Endothelial cell of umbilical vein (primary cell): ENCODE measurements at regions not wholly inside any gene's neighbourhood (a gene's known extent, or its start where the extent isn't known, plus 50 kb on each side); places are given as distances from the start of the nearest gene placed in this dataset.

ENCODE experiments used
- CTCF ChIP-seq, 2 donors: IDR thresholded peaks; 1 replicate in 1 of 2; 2 replicates in 1 of 2; pipeline ENCODE4 v1.5.1; 2011; ENCODE audit warnings: low read length in 2 of 2, mild to moderate bottlenecking in 2 of 2, moderate library complexity in 2 of 2, control low read depth in 1 of 2, inconsistent platforms in 1 of 2, low read depth in 1 of 2; ENCODE audit not compliant: insufficient read depth in 1 of 2; ENCODE audit errors: extremely low read depth in 1 of 2
- EZH2 ChIP-seq: IDR thresholded peaks from 2 replicates; pipeline ENCODE4 v1.6.1; 2012; ENCODE audit warnings: borderline replicate concordance, low read depth, mild to moderate bottlenecking, moderate library complexity, low read length, inconsistent platforms; ENCODE audit not compliant: severe bottlenecking
- MAX ChIP-seq: IDR thresholded peaks from 2 replicates; pipeline ENCODE4 v1.6.1; 2011; ENCODE audit not compliant: insufficient read depth, insufficient read length
- POLR2A ChIP-seq: IDR thresholded peaks from 2 replicates; pipeline ENCODE4 v1.6.1; 2012; ENCODE audit warnings: low read depth, mild to moderate bottlenecking, control low read depth, low read length

GRCh38 chr3:150348500-150348899 lies 59.6 kb upstream of the TSC22D2 start:
- TF ChIP-seq CTCF (IDR thresholded peaks at IDR 0.05; ENCODE audit: extremely low read depth in 1 of 2, insufficient read depth in 1 of 2, low read depth in 1 of 2, low read length in 2 of 2) = no peak
- TF ChIP-seq EZH2 = no peak
- TF ChIP-seq MAX = no peak
- no peak for TF ChIP-seq POLR2A
